ENCODE measurements at regions not wholly inside any gene's neighbourhood (a gene's known extent, or its start where the extent isn't known, plus 50 kb on each side); places are given as distances from the start of the nearest gene placed in this dataset.

DNA sequence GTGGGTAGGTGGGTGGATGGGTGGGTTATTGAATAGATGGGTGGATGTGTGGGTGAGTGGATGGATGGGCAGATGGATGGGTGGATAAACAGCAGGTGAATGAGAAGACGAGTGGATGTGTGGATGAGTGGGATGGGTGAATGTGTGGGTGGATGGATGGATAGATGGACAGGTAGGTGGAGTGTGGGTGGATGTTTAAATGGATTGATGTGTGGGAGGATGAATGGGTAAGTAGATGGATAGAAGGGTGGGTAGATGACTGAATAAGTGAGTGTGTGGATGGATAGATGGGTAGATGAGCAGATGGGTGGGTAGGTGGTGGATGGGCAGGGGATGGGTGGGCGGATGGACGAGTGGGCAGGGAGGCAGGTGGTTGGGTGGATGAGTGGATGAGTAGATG lies 397.6 kb upstream of the IRX4 start:
- no peak overlapping the region for H3K4me3 Mint-ChIP-seq
- TF ChIP-seq, protein P1, sequence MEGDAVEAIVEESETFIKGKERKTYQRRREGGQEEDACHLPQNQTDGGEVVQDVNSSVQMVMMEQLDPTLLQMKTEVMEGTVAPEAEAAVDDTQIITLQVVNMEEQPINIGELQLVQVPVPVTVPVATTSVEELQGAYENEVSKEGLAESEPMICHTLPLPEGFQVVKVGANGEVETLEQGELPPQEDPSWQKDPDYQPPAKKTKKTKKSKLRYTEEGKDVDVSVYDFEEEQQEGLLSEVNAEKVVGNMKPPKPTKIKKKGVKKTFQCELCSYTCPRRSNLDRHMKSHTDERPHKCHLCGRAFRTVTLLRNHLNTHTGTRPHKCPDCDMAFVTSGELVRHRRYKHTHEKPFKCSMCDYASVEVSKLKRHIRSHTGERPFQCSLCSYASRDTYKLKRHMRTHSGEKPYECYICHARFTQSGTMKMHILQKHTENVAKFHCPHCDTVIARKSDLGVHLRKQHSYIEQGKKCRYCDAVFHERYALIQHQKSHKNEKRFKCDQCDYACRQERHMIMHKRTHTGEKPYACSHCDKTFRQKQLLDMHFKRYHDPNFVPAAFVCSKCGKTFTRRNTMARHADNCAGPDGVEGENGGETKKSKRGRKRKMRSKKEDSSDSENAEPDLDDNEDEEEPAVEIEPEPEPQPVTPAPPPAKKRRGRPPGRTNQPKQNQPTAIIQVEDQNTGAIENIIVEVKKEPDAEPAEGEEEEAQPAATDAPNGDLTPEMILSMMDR (IDR thresholded peaks at IDR 0.05; ENCODE audit: unreplicated experiment), result no peak
- H3K27ac Mint-ChIP-seq, result no peak overlapping the region
- no peak for DNase-seq (ENCODE audit: low spot score in 2 of 2, unreplicated experiment in 2 of 2)
- H3K27me3 Mint-ChIP-seq (ENCODE audit: low read depth), result peaks cover 5% of the 10 kb centered on the region
- H3K36me3 Mint-ChIP-seq, result no peaks in the 10 kb centered on the region
- peaks cover 3% of the 10 kb centered on the region for H3K4me1 Mint-ChIP-seq
- H3K9me3 Mint-ChIP-seq, result no peaks in the 10 kb centered on the region

DNA sequence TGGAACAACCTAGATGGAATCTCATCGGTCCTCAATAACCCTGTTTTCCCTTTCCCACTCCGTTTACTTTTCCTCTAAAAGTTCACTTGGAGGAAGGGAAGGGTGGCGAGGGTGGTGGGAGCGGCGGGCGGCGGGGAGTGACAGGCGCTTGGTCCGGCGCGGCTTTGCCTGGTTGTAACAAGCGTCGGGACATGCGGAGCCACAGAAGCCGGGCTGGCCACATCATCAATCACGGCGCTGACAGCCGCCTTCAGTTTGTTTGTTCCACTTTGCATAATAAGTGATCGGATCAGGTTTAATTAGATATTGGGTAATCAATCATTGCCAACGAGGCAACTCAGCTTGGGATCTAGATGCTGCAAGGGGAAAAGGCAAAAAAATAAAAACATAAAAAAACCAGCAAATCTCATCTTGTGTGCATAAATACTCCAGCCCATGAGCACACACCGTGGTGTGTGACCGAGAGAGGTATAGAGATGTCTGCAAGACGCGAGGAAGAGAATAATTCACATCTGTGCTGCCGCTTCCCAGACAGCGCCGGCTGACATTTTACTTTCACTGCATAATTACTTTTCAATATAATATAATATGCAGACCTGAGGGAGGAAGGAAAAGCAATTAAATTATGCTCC lies 396.2 kb upstream of the IRX4 start:
- Mint-ChIP-seq H3K27me3 (ENCODE audit: low read depth) (peaks cover 12% of the 10 kb centered on the region), H3K9me3 (no peaks in the 10 kb centered on the region), H3K27ac (no peak overlapping the region), H3K36me3 (no peaks in the 10 kb centered on the region), H3K4me3 (no peak overlapping the region), H3K4me1 (peaks cover 3% of the 10 kb centered on the region)
- DNase-seq (ENCODE audit: low spot score in 2 of 2, unreplicated experiment in 2 of 2), result no peak
- TF ChIP-seq, protein P1 (IDR thresholded peaks at IDR 0.05; ENCODE audit: unreplicated experiment), result no peak

DNA sequence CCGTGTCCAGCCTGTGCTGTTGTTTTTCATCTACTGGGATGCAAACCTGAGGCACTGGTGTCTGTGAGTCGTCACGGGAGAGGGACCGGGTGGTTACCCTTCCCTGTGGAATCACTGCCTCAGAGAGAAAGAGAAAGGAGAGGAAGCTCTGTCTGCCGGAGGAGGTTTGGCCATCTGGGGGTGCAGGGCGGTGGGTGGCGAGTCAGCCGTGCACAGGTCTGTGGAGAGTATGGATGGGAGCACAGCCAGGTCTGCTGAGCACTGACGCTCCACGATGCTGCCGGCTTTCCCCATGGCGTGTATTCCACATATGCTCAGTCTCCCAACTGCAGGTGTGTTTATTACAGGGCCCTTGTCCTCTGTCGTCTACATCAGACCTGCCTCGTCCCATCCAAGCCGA lies 395.2 kb upstream of the IRX4 start:
- Mint-ChIP-seq H3K9me3 (no peaks in the 10 kb centered on the region), H3K4me1 (peaks cover 3% of the 10 kb centered on the region), H3K4me3 (no peak overlapping the region), H3K36me3 (no peaks in the 10 kb centered on the region), H3K27me3 (ENCODE audit: low read depth) (peaks cover 14% of the 10 kb centered on the region), H3K27ac (no peak overlapping the region)
- TF ChIP-seq, protein P1 (IDR thresholded peaks at IDR 0.05; ENCODE audit: unreplicated experiment), result no peak
- DNase-seq (ENCODE audit: low spot score in 2 of 2, unreplicated experiment in 2 of 2), result no peak

DNA sequence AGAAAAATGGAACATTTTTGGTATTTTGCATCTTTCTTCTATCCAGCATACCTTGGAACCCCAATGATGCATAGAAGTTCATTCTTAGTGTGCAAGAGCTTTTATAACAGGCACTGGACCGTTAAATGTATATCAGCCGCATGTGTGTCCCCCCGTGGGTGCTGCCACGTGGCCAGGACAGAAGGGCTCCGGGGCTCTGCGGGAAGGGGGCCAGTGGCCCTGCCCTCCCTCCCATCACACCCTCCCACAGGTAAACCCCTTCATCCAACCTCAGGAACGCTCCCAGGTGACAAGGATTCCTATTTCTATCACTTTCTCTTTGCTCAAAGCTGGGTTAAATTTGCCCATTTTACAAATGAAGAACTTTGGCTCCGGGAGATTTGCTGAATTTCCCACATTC lies 393.4 kb upstream of the IRX4 start:
- no peak for DNase-seq (ENCODE audit: low spot score in 2 of 2, unreplicated experiment in 2 of 2)
- Mint-ChIP-seq H3K36me3 (no peaks in the 10 kb centered on the region), H3K27ac (no peak overlapping the region), H3K4me1 (peaks cover 3% of the 10 kb centered on the region), H3K27me3 (ENCODE audit: low read depth) (peaks cover 16% of the 10 kb centered on the region), H3K9me3 (no peaks in the 10 kb centered on the region), H3K4me3 (no peak overlapping the region)
- TF ChIP-seq, protein P1 (IDR thresholded peaks at IDR 0.05; ENCODE audit: unreplicated experiment), result no peak

DNA sequence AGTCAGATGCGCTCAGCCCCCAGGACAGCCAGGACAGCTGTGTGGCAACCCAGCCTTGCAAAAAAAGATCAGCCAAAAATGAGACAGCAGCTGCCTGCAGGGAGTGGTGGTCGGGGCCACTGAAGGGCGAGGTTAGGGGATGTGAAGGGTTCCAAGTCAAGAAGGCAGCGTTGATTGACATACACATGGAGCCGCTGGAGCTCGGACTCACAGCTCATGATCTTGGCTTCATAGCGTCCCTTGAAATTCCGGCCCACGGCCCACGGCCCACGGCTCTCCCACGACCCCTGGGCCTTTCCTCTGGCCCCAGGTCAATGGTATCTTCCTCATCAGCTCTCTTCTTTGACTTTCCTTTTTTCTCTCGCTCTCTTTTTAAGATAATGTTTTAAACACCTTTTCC lies 390.0 kb upstream of the IRX4 start:
- peaks cover 41% of the 10 kb centered on the region for H3K27me3 Mint-ChIP-seq (ENCODE audit: low read depth)
- H3K9me3 Mint-ChIP-seq, result no peaks in the 10 kb centered on the region
- H3K36me3 Mint-ChIP-seq, result no peaks in the 10 kb centered on the region
- H3K4me1 Mint-ChIP-seq, result peaks cover 2% of the 10 kb centered on the region
- no peak overlapping the region for H3K4me3 Mint-ChIP-seq
- H3K27ac Mint-ChIP-seq, result no peak overlapping the region
- no peak for DNase-seq (ENCODE audit: low spot score in 2 of 2, unreplicated experiment in 2 of 2)
- TF ChIP-seq, protein P1 (IDR thresholded peaks at IDR 0.05; ENCODE audit: unreplicated experiment), result no peak

DNA sequence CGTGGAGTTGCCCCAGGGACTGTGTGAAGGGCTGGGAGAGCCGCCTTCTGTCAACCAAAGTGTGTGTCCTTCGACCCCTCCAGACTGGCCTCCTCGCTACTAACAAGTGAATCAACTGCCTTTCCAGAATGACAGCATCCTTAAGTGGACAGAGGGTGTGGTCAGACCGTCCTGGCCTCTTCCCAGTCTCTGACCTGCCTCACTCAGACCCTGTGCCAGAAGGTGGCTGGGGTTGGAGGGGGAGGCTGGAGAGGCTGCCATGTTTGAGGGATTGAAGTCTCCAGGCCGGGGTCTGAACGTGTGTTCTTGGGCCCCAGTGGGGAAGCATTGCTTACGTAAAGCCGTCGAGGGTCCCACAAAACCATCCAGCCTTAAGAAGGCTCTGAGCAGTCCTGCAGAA lies 389.3 kb upstream of the IRX4 start:
- no peak overlapping the region for H3K4me3 Mint-ChIP-seq
- H3K9me3 Mint-ChIP-seq, result no peaks in the 10 kb centered on the region
- DNase-seq (ENCODE audit: low spot score in 2 of 2, unreplicated experiment in 2 of 2), result no peak
- H3K4me1 Mint-ChIP-seq, result peaks cover 2% of the 10 kb centered on the region
- H3K27me3 Mint-ChIP-seq (ENCODE audit: low read depth), result peaks cover 43% of the 10 kb centered on the region
- no peak overlapping the region for H3K27ac Mint-ChIP-seq
- TF ChIP-seq, protein P1 (IDR thresholded peaks at IDR 0.05; ENCODE audit: unreplicated experiment), result no peak
- H3K36me3 Mint-ChIP-seq, result no peaks in the 10 kb centered on the region
